ENCODE measurements at regions not wholly inside any gene's neighbourhood (a gene's known extent, or its start where the extent isn't known, plus 50 kb on each side); places are given as distances from the start of the nearest gene placed in this dataset.

DNA sequence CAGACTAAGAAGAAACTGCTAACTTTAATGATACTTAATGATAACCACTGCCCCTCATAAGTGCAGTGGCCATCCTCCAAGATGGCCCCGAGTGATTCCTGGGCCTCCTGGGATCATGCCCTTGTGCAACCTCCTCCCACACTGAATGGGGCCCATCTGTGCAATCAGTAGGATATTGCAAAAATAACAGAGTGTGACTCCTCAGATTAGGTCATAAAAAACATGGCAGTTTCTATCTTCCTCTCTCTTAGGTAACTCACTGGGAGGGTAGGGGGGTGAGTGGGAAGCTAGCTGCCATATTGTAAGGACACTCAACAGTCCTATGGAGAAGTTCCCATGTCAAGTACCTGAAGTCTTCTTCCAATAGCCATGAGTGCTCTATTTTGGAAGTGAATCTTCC lies 173.0 kb downstream of the SHQ1 start:
- Histone ChIP-seq H3K79me2 (ENCODE audit: insufficient read depth, low read length) (no peaks in the 10 kb centered on the region), H3K27me3 (ENCODE audit: insufficient read depth, low read length) (peaks cover 20% of the 10 kb centered on the region), H3K4me3 (ENCODE audit: insufficient read depth, low read depth, low read length) (no peak overlapping the region), H3K4me1 (ENCODE audit: insufficient read depth, low read length) (peaks cover 3% of the 10 kb centered on the region), H3K36me3 (ENCODE audit: insufficient read depth, low read length) (no peaks in the 10 kb centered on the region), H3K9ac (ENCODE audit: low read length) (no peak overlapping the region), H2AFZ (ENCODE audit: low read depth, low read length) (no peak overlapping the region), H3K9me3 (ENCODE audit: insufficient read depth, low read depth, low read length) (peaks cover 7% of the 10 kb centered on the region), H3K27ac (ENCODE audit: low read depth, low read length) (no peak overlapping the region), H3K4me2 (ENCODE audit: low read length) (no peak overlapping the region), H4K20me1 (ENCODE audit: insufficient read depth, low read length) (no peaks in the 10 kb centered on the region)
- DNase-seq (ENCODE audit: low read depth) = no peak
- no peak for FAIRE-seq
- TF ChIP-seq, protein P1, sequence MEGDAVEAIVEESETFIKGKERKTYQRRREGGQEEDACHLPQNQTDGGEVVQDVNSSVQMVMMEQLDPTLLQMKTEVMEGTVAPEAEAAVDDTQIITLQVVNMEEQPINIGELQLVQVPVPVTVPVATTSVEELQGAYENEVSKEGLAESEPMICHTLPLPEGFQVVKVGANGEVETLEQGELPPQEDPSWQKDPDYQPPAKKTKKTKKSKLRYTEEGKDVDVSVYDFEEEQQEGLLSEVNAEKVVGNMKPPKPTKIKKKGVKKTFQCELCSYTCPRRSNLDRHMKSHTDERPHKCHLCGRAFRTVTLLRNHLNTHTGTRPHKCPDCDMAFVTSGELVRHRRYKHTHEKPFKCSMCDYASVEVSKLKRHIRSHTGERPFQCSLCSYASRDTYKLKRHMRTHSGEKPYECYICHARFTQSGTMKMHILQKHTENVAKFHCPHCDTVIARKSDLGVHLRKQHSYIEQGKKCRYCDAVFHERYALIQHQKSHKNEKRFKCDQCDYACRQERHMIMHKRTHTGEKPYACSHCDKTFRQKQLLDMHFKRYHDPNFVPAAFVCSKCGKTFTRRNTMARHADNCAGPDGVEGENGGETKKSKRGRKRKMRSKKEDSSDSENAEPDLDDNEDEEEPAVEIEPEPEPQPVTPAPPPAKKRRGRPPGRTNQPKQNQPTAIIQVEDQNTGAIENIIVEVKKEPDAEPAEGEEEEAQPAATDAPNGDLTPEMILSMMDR (IDR thresholded peaks at IDR 0.05; ENCODE audit: insufficient read depth, low read depth, low read length) = no peak
- TF ChIP-seq EZH2 (IDR thresholded peaks at IDR 0.05; ENCODE audit: insufficient read depth, low read length) = no peak
- Mint-ChIP-seq H3K4me1 (ENCODE audit: low read depth, unreplicated experiment) (peaks cover 13% of the 10 kb centered on the region), H3K27me3 (ENCODE audit: low read depth, unreplicated experiment) (peaks cover 38% of the 10 kb centered on the region), H3K4me3 (ENCODE audit: unreplicated experiment) (no peak overlapping the region), H3K36me3 (ENCODE audit: low read depth, unreplicated experiment) (no peaks in the 10 kb centered on the region), H3K9me3 (ENCODE audit: unreplicated experiment) (peaks cover 7% of the 10 kb centered on the region), H3K27ac (ENCODE audit: unreplicated experiment) (no peak overlapping the region)

DNA sequence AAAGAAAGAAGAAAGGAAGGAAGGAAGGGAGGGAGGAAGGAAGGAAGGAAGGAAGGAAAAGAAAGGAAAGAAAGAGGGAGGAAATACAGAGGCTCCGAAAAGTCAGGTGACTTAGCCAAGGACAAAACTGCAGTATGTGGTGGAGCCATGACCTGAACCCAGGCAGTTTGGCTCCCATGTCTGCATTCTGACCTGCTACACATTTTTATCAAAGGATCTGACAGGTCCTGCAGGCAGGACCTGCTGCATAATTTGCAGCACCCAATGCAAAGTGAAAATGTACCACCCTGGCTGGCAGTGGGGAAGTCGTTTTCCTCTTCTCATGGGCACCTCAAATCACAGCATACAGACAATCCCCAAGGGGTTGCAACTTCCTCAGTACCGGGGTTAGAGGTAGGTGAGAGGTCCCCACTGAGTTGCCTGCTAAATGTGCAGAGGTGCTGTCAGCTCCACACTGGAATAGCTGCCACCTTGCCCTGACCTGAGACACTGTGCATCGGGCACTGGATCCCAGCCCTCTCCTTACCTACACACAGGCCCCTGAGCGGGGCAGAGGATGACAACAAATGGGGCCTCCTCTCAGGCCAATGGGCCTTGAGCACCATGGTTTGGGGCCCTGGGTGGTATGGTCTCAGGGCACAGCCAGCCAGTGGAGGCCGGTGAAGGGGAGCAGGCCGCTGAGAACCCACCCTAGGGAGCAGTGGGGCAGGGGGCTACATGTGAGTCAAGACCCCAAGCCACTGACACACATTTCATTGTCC lies 175.1 kb downstream of the SHQ1 start:
- no peak overlapping the region for H3K9ac ChIP-seq (ENCODE audit: low read length)
- FAIRE-seq = no peak
- no peak overlapping the region for H2AFZ ChIP-seq (ENCODE audit: low read depth, low read length)
- H3K9me3 ChIP-seq (ENCODE audit: insufficient read depth, low read depth, low read length) = peaks cover 7% of the 10 kb centered on the region
- H3K4me1 ChIP-seq (ENCODE audit: insufficient read depth, low read length) = no peaks in the 10 kb centered on the region
- H3K9me3 Mint-ChIP-seq (ENCODE audit: unreplicated experiment) = peaks cover 10% of the 10 kb centered on the region
- H4K20me1 ChIP-seq (ENCODE audit: insufficient read depth, low read length) = no peaks in the 10 kb centered on the region
- no peak overlapping the region for H3K27ac Mint-ChIP-seq (ENCODE audit: unreplicated experiment)
- no peak for TF ChIP-seq EZH2 (IDR thresholded peaks at IDR 0.05; ENCODE audit: insufficient read depth, low read length)
- TF ChIP-seq, protein P1 (IDR thresholded peaks at IDR 0.05; ENCODE audit: insufficient read depth, low read depth, low read length) = no peak
- H3K4me3 Mint-ChIP-seq (ENCODE audit: unreplicated experiment) = no peak overlapping the region
- peaks cover 34% of the 10 kb centered on the region for H3K27me3 Mint-ChIP-seq (ENCODE audit: low read depth, unreplicated experiment)
- DNase-seq (ENCODE audit: low read depth) = no peak
- no peak overlapping the region for H3K27ac ChIP-seq (ENCODE audit: low read depth, low read length)
- H3K4me1 Mint-ChIP-seq (ENCODE audit: low read depth, unreplicated experiment) = peaks cover 2% of the 10 kb centered on the region
- no peaks in the 10 kb centered on the region for H3K36me3 Mint-ChIP-seq (ENCODE audit: low read depth, unreplicated experiment)
- H3K4me3 ChIP-seq (ENCODE audit: insufficient read depth, low read depth, low read length) = no peak overlapping the region
- H3K27me3 ChIP-seq (ENCODE audit: insufficient read depth, low read length) = peaks cover 16% of the 10 kb centered on the region
- no peaks in the 10 kb centered on the region for H3K36me3 ChIP-seq (ENCODE audit: insufficient read depth, low read length)
- no peak overlapping the region for H3K4me2 ChIP-seq (ENCODE audit: low read length)
- no peaks in the 10 kb centered on the region for H3K79me2 ChIP-seq (ENCODE audit: insufficient read depth, low read length)

DNA sequence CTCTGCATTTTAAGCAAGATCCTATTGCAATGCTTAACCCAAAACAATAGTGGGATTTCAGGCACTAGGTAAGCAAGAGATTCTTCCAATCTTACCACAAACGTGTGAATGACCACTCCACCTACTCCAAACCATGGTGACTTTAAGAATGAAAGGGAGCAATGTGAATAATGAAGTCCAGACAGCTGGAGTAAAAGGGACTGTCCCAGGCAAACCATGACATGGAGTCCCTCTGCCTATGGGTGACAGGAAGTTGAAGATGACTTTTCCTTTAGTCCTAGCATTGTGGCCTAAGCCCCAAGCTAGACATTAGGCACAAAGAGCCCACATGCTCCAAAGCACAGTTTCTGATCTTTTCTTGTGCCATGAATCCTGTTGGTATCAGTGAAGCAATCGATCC lies 179.0 kb downstream of the SHQ1 start:
- Histone ChIP-seq H3K9me3 (ENCODE audit: insufficient read depth, low read depth, low read length) (no peaks in the 10 kb centered on the region), H4K20me1 (ENCODE audit: insufficient read depth, low read length) (no peaks in the 10 kb centered on the region), H3K4me3 (ENCODE audit: insufficient read depth, low read depth, low read length) (no peak overlapping the region), H3K9ac (ENCODE audit: low read length) (no peak overlapping the region), H2AFZ (ENCODE audit: low read depth, low read length) (no peak overlapping the region), H3K4me1 (ENCODE audit: insufficient read depth, low read length) (no peaks in the 10 kb centered on the region), H3K27me3 (ENCODE audit: insufficient read depth, low read length) (peaks cover 16% of the 10 kb centered on the region), H3K79me2 (ENCODE audit: insufficient read depth, low read length) (no peaks in the 10 kb centered on the region), H3K36me3 (ENCODE audit: insufficient read depth, low read length) (no peaks in the 10 kb centered on the region), H3K4me2 (ENCODE audit: low read length) (no peak overlapping the region), H3K27ac (ENCODE audit: low read depth, low read length) (no peak overlapping the region)
- FAIRE-seq (no peak), DNase-seq (ENCODE audit: low read depth) (no peak)
- Mint-ChIP-seq H3K27me3 (ENCODE audit: low read depth, unreplicated experiment) (peaks cover 29% of the 10 kb centered on the region), H3K27ac (ENCODE audit: unreplicated experiment) (no peak overlapping the region), H3K36me3 (ENCODE audit: low read depth, unreplicated experiment) (no peaks in the 10 kb centered on the region), H3K4me3 (ENCODE audit: unreplicated experiment) (no peak overlapping the region), H3K4me1 (ENCODE audit: low read depth, unreplicated experiment) (no peaks in the 10 kb centered on the region), H3K9me3 (ENCODE audit: unreplicated experiment) (peaks cover 5% of the 10 kb centered on the region)
- TF ChIP-seq, protein P1 (IDR thresholded peaks at IDR 0.05; ENCODE audit: insufficient read depth, low read depth, low read length) = no peak
- TF ChIP-seq EZH2 (IDR thresholded peaks at IDR 0.05; ENCODE audit: insufficient read depth, low read length) = no peak

Measured in astrocyte (in vitro differentiated cells and primary cell).